ENCODE measurements at regions not wholly inside any gene's neighbourhood (a gene's known extent, or its start where the extent isn't known, plus 50 kb on each side); places are given as distances from the start of the nearest gene placed in this dataset.

GRCh38 chr11:95697614-95698408 is 91.8 kb downstream of the FAM76B start:
- TF ChIP-seq, protein P1, sequence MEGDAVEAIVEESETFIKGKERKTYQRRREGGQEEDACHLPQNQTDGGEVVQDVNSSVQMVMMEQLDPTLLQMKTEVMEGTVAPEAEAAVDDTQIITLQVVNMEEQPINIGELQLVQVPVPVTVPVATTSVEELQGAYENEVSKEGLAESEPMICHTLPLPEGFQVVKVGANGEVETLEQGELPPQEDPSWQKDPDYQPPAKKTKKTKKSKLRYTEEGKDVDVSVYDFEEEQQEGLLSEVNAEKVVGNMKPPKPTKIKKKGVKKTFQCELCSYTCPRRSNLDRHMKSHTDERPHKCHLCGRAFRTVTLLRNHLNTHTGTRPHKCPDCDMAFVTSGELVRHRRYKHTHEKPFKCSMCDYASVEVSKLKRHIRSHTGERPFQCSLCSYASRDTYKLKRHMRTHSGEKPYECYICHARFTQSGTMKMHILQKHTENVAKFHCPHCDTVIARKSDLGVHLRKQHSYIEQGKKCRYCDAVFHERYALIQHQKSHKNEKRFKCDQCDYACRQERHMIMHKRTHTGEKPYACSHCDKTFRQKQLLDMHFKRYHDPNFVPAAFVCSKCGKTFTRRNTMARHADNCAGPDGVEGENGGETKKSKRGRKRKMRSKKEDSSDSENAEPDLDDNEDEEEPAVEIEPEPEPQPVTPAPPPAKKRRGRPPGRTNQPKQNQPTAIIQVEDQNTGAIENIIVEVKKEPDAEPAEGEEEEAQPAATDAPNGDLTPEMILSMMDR (IDR thresholded peaks at IDR 0.05), result no peak
- TF ChIP-seq ZFX (IDR thresholded peaks at IDR 0.05; ENCODE audit: borderline replicate concordance), result no peak
